ENCODE measurements at regions not wholly inside any gene's neighbourhood (a gene's known extent, or its start where the extent isn't known, plus 50 kb on each side); places are given as distances from the start of the nearest gene placed in this dataset.
"Not testable (repeated sequence)": the region's sequence is repeated elsewhere in the genome, so short reads cannot be mapped to it uniquely, and the experiment has no call there.

- no peak for DNase-seq
These were observed 211.6 kb upstream of the SAMSN1 start for GRCh38 chr21:14757533-14758327.

GRCh38 chr21:14755086-14755485 lies 209.0 kb upstream of the SAMSN1 start:
- DNase-seq: no peak

GRCh38 chr21:14754682-14755081 lies 208.6 kb upstream of the SAMSN1 start:
- DNase-seq: no peak

- DNase-seq: no peak
These were observed 208.1 kb upstream of the SAMSN1 start for GRCh38 chr21:14754259-14754604.

GRCh38 chr21:14753466-14754258 lies 207.5 kb upstream of the SAMSN1 start:
- no peak for DNase-seq

- no peak for DNase-seq
These were observed 207.0 kb upstream of the SAMSN1 start for GRCh38 chr21:14753069-14753465.

GRCh38 chr21:14752345-14752909 lies 206.3 kb upstream of the SAMSN1 start:
- no peak for DNase-seq

- no peak for DNase-seq
These were observed 205.7 kb upstream of the SAMSN1 start for GRCh38 chr21:14751602-14752344.

- no peak for DNase-seq
These were observed 204.9 kb upstream of the SAMSN1 start for GRCh38 chr21:14751011-14751410.

- no peak for DNase-seq
These were observed 203.9 kb upstream of the SAMSN1 start for GRCh38 chr21:14750041-14750440.

- DNase-seq: no peak
These were observed 202.5 kb upstream of the SAMSN1 start for GRCh38 chr21:14748662-14749061.

GRCh38 chr21:14744368-14744767 lies 198.3 kb upstream of the SAMSN1 start:
- no peak for DNase-seq

- DNase-seq: no peak
These were observed 196.0 kb upstream of the SAMSN1 start for GRCh38 chr21:14742119-14742518.

GRCh38 chr21:14741256-14741655 lies 195.1 kb upstream of the SAMSN1 start:
- DNase-seq: no peak

GRCh38 chr21:14740692-14741091 lies 194.6 kb upstream of the SAMSN1 start:
- DNase-seq: no peak

GRCh38 chr21:14740116-14740515 lies 194.0 kb upstream of the SAMSN1 start:
- no peak for DNase-seq

GRCh38 chr21:14739590-14739989 lies 193.5 kb upstream of the SAMSN1 start:
- DNase-seq: no peak

- not testable (repeated sequence) for DNase-seq
These were observed 192.5 kb upstream of the SAMSN1 start for GRCh38 chr21:14738576-14738975.

- no peak for DNase-seq
These were observed 191.8 kb upstream of the SAMSN1 start for GRCh38 chr21:14737922-14738321.

- DNase-seq: no peak
These were observed 191.2 kb upstream of the SAMSN1 start for GRCh38 chr21:14737284-14737691.

GRCh38 chr21:14736672-14737071 lies 190.6 kb upstream of the SAMSN1 start:
- DNase-seq: no peak

- no peak for DNase-seq
These were observed 190.0 kb upstream of the SAMSN1 start for GRCh38 chr21:14736162-14736561.

Measured in amygdala (tissue), 56 donors.